ENCODE measurements at regions not wholly inside any gene's neighbourhood (a gene's known extent, or its start where the extent isn't known, plus 50 kb on each side); places are given as distances from the start of the nearest gene placed in this dataset.

DNA sequence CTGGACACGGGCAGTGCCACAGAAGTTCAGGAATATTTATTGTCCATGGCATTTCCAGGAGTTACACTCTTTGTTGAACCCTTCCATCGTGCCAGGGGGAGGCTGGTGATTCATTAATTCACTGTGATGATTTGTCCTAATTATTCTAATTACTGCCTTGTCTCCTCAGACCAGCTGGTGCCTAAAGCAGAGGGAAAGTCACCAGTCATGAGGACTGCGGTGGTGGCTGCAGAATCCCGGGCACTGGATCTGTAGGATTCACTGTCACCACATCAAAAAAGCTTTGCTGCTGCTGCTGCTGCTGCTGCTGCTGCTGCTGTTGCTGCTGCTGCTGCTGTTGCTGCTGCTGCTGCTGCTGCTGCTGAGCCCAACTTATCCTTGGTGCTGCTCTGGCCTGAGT lies 908.2 kb downstream of the TSN start:
- H3K4me1 ChIP-seq (ENCODE audit: low read length), result peaks cover 14% of the 10 kb centered on the region
- H3K27me3 ChIP-seq (ENCODE audit: low read depth, low read length), result no peaks in the 10 kb centered on the region
- H3K36me3 ChIP-seq (replicated peaks; ENCODE audit: low read depth, low read length), result no peaks in the 10 kb centered on the region
- H3K79me2 ChIP-seq (ENCODE audit: low read length), result no peaks in the 10 kb centered on the region
- TF ChIP-seq EZH2phosphoT487 (IDR thresholded peaks at IDR 0.05; ENCODE audit: low read depth), result no peak
- TF ChIP-seq, protein P1, sequence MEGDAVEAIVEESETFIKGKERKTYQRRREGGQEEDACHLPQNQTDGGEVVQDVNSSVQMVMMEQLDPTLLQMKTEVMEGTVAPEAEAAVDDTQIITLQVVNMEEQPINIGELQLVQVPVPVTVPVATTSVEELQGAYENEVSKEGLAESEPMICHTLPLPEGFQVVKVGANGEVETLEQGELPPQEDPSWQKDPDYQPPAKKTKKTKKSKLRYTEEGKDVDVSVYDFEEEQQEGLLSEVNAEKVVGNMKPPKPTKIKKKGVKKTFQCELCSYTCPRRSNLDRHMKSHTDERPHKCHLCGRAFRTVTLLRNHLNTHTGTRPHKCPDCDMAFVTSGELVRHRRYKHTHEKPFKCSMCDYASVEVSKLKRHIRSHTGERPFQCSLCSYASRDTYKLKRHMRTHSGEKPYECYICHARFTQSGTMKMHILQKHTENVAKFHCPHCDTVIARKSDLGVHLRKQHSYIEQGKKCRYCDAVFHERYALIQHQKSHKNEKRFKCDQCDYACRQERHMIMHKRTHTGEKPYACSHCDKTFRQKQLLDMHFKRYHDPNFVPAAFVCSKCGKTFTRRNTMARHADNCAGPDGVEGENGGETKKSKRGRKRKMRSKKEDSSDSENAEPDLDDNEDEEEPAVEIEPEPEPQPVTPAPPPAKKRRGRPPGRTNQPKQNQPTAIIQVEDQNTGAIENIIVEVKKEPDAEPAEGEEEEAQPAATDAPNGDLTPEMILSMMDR (IDR thresholded peaks at IDR 0.05; ENCODE audit: low read depth, low read length), result no peak
- no peak overlapping the region for H3K27ac ChIP-seq (ENCODE audit: low read length)
- no peak overlapping the region for H3K9ac ChIP-seq (ENCODE audit: low read length)
- H3K4me2 ChIP-seq (ENCODE audit: low read length), result no peak overlapping the region
- no peak overlapping the region for H3K4me3 ChIP-seq (ENCODE audit: low read length)
- no peaks in the 10 kb centered on the region for H4K20me1 ChIP-seq (ENCODE audit: insufficient read depth, low read length)
- H3K9me3 ChIP-seq (ENCODE audit: insufficient read depth, low read length), result no peaks in the 10 kb centered on the region; the same call in 1 of the 2 replicates
- H2AFZ ChIP-seq (ENCODE audit: low read depth, low read length), result no peak overlapping the region

DNA sequence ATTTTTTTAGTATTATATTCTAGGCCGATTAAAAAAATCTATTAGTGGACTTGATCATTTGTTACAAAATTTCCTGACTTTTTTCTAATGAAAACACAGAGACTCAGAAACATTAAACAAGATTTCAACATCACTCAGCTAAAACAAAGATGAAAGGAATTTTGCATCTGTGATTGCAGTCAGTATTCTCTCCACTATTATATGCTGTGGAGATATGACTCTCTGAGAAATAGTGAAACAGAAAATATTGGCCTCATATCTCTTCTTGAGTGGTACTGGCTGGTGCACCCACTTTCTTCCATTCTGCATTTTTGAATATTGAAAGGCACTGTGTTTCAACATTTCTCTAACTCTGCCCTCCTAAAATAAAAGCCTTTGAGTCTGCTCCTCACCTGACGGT lies 914.2 kb downstream of the TSN start:
- no peak overlapping the region for H3K4me2 ChIP-seq (ENCODE audit: low read length)
- H3K4me1 ChIP-seq (ENCODE audit: low read length), result peaks cover 18% of the 10 kb centered on the region
- H3K27ac ChIP-seq (ENCODE audit: low read length), result no peak overlapping the region
- H3K79me2 ChIP-seq (ENCODE audit: low read length), result no peaks in the 10 kb centered on the region
- H3K9ac ChIP-seq (ENCODE audit: low read length), result no peak overlapping the region
- H3K36me3 ChIP-seq (replicated peaks; ENCODE audit: low read depth, low read length), result no peaks in the 10 kb centered on the region
- TF ChIP-seq, protein P1 (IDR thresholded peaks at IDR 0.05; ENCODE audit: low read depth, low read length), result no peak
- TF ChIP-seq EZH2phosphoT487 (IDR thresholded peaks at IDR 0.05; ENCODE audit: low read depth), result no peak
- H3K27me3 ChIP-seq (ENCODE audit: low read depth, low read length), result no peaks in the 10 kb centered on the region
- H3K4me3 ChIP-seq (ENCODE audit: low read length), result no peak overlapping the region
- H2AFZ ChIP-seq (ENCODE audit: low read depth, low read length), result no peak overlapping the region
- H4K20me1 ChIP-seq (ENCODE audit: insufficient read depth, low read length), result no peaks in the 10 kb centered on the region
- H3K9me3 ChIP-seq (ENCODE audit: insufficient read depth, low read length), result no peaks in the 10 kb centered on the region; the same call in 1 of the 2 replicates

DNA sequence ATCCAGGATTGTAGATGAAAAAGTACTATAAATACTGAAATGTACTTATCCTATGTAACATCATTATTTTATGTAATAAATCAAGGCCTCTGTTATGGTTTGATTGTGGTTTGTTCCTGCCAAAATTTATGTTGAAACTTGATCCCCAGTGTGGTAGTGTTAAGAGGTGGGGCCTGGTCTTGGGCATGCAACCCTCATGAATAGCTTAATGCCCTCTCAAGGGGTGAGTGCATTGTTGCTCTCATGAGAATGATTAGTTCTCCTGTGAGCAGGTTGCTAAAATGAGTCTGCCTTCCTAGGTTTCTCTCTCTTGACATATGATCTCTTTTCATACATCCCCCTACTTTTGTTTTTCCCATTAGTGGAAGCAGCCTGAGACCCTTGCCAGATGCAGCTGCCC lies 915.4 kb downstream of the TSN start:
- no peak overlapping the region for H3K4me3 ChIP-seq (ENCODE audit: low read length)
- no peak overlapping the region for H3K27ac ChIP-seq (ENCODE audit: low read length)
- H3K4me2 ChIP-seq (ENCODE audit: low read length), result no peak overlapping the region
- H3K9me3 ChIP-seq (ENCODE audit: insufficient read depth, low read length), result no peaks in the 10 kb centered on the region; the same call in 1 of the 2 replicates
- no peaks in the 10 kb centered on the region for H3K36me3 ChIP-seq (replicated peaks; ENCODE audit: low read depth, low read length)
- H3K9ac ChIP-seq (ENCODE audit: low read length), result no peak overlapping the region
- H4K20me1 ChIP-seq (ENCODE audit: insufficient read depth, low read length), result no peaks in the 10 kb centered on the region
- peaks cover 18% of the 10 kb centered on the region for H3K4me1 ChIP-seq (ENCODE audit: low read length)
- no peak for TF ChIP-seq EZH2phosphoT487 (IDR thresholded peaks at IDR 0.05; ENCODE audit: low read depth)
- TF ChIP-seq, protein P1 (IDR thresholded peaks at IDR 0.05; ENCODE audit: low read depth, low read length), result no peak
- no peak overlapping the region for H2AFZ ChIP-seq (ENCODE audit: low read depth, low read length)
- H3K27me3 ChIP-seq (ENCODE audit: low read depth, low read length), result no peaks in the 10 kb centered on the region
- no peaks in the 10 kb centered on the region for H3K79me2 ChIP-seq (ENCODE audit: low read length)

DNA sequence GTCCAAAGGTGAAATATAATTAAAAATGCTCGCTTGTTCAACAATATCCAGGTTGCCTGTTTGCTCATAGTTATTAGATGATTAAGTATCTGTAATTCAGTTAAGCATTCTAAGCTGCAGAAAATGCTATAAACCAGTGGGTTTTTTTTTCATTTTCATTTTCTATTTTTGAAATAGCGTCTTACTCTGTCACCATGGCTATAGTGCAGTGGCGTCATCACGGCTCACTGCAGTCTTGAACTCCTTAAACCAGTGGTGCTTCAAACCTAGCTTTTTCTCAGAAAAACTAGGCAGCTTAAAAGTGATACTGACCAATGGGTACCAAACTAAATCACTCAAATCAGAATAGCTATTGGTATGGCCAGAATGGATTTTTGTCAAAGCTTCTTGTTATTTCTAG lies 925.2 kb downstream of the TSN start:
- Histone ChIP-seq H3K9ac (ENCODE audit: low read length) (no peak overlapping the region), H3K4me3 (ENCODE audit: low read length) (no peak overlapping the region), H4K20me1 (ENCODE audit: insufficient read depth, low read length) (no peaks in the 10 kb centered on the region), H2AFZ (ENCODE audit: low read depth, low read length) (no peak overlapping the region), H3K4me1 (ENCODE audit: low read length) (no peaks in the 10 kb centered on the region), H3K36me3 (replicated peaks; ENCODE audit: low read depth, low read length) (peaks cover 3% of the 10 kb centered on the region), H3K27me3 (ENCODE audit: low read depth, low read length) (no peaks in the 10 kb centered on the region), H3K79me2 (ENCODE audit: low read length) (no peaks in the 10 kb centered on the region), H3K27ac (ENCODE audit: low read length) (no peak overlapping the region), H3K9me3 (ENCODE audit: insufficient read depth, low read length) (peaks cover 8% of the 10 kb centered on the region; the same call in 1 of the 2 replicates), H3K4me2 (ENCODE audit: low read length) (no peak overlapping the region)
- TF ChIP-seq EZH2phosphoT487 (IDR thresholded peaks at IDR 0.05; ENCODE audit: low read depth), result no peak
- TF ChIP-seq, protein P1 (IDR thresholded peaks at IDR 0.05; ENCODE audit: low read depth, low read length), result no peak

Data from OCI-LY3 (cell line).